Fibroblast of the conjunctiva (primary cell): ENCODE measurements at regions not wholly inside any gene's neighbourhood (a gene's known extent, or its start where the extent isn't known, plus 50 kb on each side); places are given as distances from the start of the nearest gene placed in this dataset.

Experiments
- DNase-seq: peaks from one replicate; pipeline ENCODE4 v3.0.0-alpha.2; 2010; ENCODE audit warnings: low read depth

GRCh38 chr1:175894581-175894980 is 151.2 kb upstream of the TNR start:
- no peak for DNase-seq

- no peak for DNase-seq
These were observed 149.8 kb upstream of the TNR start for GRCh38 chr1:175893192-175893591.

- no peak for DNase-seq
These were observed 149.3 kb upstream of the TNR start for GRCh38 chr1:175892686-175893085.

- DNase-seq = no peak
These were observed 148.5 kb upstream of the TNR start for GRCh38 chr1:175891783-175892309.

- no peak for DNase-seq
These were observed 147.6 kb upstream of the TNR start for GRCh38 chr1:175890958-175891357.

GRCh38 chr1:175889848-175890247 is 146.5 kb upstream of the TNR start:
- no peak for DNase-seq

- DNase-seq = no peak
These were observed 145.6 kb upstream of the TNR start for GRCh38 chr1:175888996-175889395.

- peak; percentile 36 for DNase-seq
These were observed 144.6 kb upstream of the TNR start for GRCh38 chr1:175887981-175888428.

- no peak for DNase-seq
These were observed 144.1 kb upstream of the TNR start for GRCh38 chr1:175887521-175887920.

GRCh38 chr1:175885326-175885725 is 141.9 kb upstream of the TNR start:
- DNase-seq = no peak

- no peak for DNase-seq
These were observed 141.0 kb upstream of the TNR start for GRCh38 chr1:175884369-175884768.

- no peak for DNase-seq
These were observed 138.8 kb upstream of the TNR start for GRCh38 chr1:175882192-175882591.

GRCh38 chr1:175881246-175881976 is 138.0 kb upstream of the TNR start:
- no peak for DNase-seq

GRCh38 chr1:175878775-175879174 is 135.4 kb upstream of the TNR start:
- DNase-seq = no peak

GRCh38 chr1:175877939-175878737 is 134.7 kb upstream of the TNR start:
- no peak for DNase-seq

GRCh38 chr1:175875556-175875955 is 132.2 kb upstream of the TNR start:
- no peak for DNase-seq

GRCh38 chr1:175874081-175874480 is 130.7 kb upstream of the TNR start:
- DNase-seq = no peak

GRCh38 chr1:175873290-175873935 is 130.0 kb upstream of the TNR start:
- no peak for DNase-seq

GRCh38 chr1:175872588-175872987 is 129.2 kb upstream of the TNR start:
- DNase-seq = no peak

GRCh38 chr1:175871647-175872046 is 128.3 kb upstream of the TNR start:
- DNase-seq = no peak

- no peak for DNase-seq
These were observed 126.8 kb upstream of the TNR start for GRCh38 chr1:175870217-175870616.

- DNase-seq = no peak
These were observed 123.4 kb upstream of the TNR start for GRCh38 chr1:175866776-175867175.
